RWPE2 (cell line): ENCODE measurements at regions not wholly inside any gene's neighbourhood (a gene's known extent, or its start where the extent isn't known, plus 50 kb on each side); places are given as distances from the start of the nearest gene placed in this dataset.

Experiments used
- ATAC-seq: fragments of 200-7000 bp; cut with Tn5 transposase; 3 replicates; pipeline ENCODE4 v1.9.1; 2021; ENCODE audit warnings: low read depth
- DNase-seq: peaks from one replicate; pipeline ENCODE4 v3.0.0-alpha.2; 2020; ENCODE audit warnings: low spot score
- H3K27ac ChIP-seq: fragments of 450-650 bp; 2 replicates; pipeline ENCODE4 v1.5.1; 2017; ENCODE audit warnings: mild to moderate bottlenecking; ENCODE audit not compliant: poor library complexity, severe bottlenecking
- H3K27me3 ChIP-seq: fragments of 250-450 bp; sonication (Bioruptor Pico); 2 replicates; pipeline ENCODE4 v1.5.1; 2021; ENCODE audit warnings: mild to moderate bottlenecking, moderate library complexity; ENCODE audit not compliant: insufficient read depth, poor library complexity, severe bottlenecking
- H3K36me3 ChIP-seq: fragments of 250-450 bp; sonication (Bioruptor Pico); 2 replicates; pipeline ENCODE4 v1.5.1; 2020; ENCODE audit warnings: low read depth, mild to moderate bottlenecking, moderate library complexity
- H3K4me1 ChIP-seq: fragments of 250-450 bp; sonication (Bioruptor Pico); 2 replicates; pipeline ENCODE4 v1.5.1; 2021; ENCODE audit warnings: mild to moderate bottlenecking, moderate library complexity; ENCODE audit not compliant: insufficient read depth, poor library complexity, severe bottlenecking
- H3K4me3 ChIP-seq: fragments of 250-450 bp; sonication (Bioruptor Pico); 2 replicates; pipeline ENCODE4 v1.5.1; 2021; ENCODE audit warnings: mild to moderate bottlenecking, moderate library complexity; ENCODE audit not compliant: severe bottlenecking
- H3K9me3 ChIP-seq: fragments of 250-450 bp; sonication (Bioruptor Pico); 2 replicates; pipeline ENCODE4 v1.5.1; 2021; ENCODE audit warnings: mild to moderate bottlenecking, moderate library complexity; ENCODE audit not compliant: severe bottlenecking
- TF ChIP-seq, protein P1 (sequence below): fragments of 450-650 bp; IDR thresholded peaks from one replicate; pipeline ENCODE4 v1.5.1; 2017; ENCODE audit warnings: mild to moderate bottlenecking, moderate library complexity; ENCODE audit not compliant: poor library complexity, severe bottlenecking

DNA sequence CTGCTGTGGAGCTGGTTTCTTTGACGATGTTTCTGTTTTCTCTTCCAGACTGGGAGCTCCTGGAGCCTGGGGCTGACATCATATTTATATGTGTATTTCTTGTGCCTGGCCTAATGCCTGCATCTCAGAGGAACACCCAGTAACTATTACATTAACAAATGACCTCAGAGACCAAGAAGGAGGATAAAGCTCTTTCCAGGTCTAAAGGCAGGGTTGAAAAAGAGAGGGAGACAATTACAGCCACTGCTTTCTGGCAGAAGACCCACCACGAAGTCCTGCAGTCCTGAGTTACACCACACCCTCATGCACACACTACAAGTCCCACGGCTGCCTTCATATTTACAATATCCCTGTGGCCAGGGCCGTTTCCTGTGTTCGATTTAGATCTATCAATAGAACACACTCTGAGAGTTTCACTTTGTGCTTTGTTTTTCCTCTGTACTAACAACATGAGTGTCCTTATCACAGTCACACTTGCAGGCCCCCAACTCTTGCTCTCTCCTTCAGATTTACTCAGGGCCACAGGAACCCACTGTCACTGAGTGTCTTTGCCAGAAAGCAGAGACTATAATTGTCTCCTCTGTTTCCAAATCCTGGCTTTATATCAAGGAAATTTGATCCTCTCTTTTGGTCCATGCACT lies 535.5 kb downstream of the MID1IP1 start:
- no peaks in the 10 kb centered on the region for H3K27me3 ChIP-seq
- no peak for ATAC-seq
- TF ChIP-seq, protein P1, sequence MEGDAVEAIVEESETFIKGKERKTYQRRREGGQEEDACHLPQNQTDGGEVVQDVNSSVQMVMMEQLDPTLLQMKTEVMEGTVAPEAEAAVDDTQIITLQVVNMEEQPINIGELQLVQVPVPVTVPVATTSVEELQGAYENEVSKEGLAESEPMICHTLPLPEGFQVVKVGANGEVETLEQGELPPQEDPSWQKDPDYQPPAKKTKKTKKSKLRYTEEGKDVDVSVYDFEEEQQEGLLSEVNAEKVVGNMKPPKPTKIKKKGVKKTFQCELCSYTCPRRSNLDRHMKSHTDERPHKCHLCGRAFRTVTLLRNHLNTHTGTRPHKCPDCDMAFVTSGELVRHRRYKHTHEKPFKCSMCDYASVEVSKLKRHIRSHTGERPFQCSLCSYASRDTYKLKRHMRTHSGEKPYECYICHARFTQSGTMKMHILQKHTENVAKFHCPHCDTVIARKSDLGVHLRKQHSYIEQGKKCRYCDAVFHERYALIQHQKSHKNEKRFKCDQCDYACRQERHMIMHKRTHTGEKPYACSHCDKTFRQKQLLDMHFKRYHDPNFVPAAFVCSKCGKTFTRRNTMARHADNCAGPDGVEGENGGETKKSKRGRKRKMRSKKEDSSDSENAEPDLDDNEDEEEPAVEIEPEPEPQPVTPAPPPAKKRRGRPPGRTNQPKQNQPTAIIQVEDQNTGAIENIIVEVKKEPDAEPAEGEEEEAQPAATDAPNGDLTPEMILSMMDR = no peak
- H3K4me1 ChIP-seq = no peaks in the 10 kb centered on the region
- no peaks in the 10 kb centered on the region for H3K36me3 ChIP-seq
- no peaks in the 10 kb centered on the region for H3K9me3 ChIP-seq
- H3K27ac ChIP-seq = no peak overlapping the region
- DNase-seq = no peak
- H3K4me3 ChIP-seq = no peak overlapping the region

DNA sequence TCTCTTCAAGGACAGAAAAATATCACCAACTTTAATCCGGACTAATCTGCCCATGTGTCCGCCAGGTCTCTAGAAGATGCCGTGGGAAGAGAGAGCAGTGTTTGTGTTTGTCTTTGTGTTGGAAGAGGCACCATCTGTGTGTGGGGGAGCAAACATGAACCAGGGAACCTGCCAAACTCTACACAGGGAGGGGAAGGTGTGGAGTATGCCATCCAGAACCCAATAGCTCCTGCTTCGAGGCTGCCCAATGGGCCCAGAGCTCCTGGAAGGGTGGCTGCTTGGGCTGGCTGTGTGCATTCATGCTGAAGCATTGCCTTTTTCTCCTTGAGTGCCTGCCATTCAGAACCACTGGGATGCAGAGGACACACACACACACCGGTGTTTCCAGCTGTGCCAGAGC lies 536.2 kb downstream of the MID1IP1 start:
- no peak for ATAC-seq
- Histone ChIP-seq H3K9me3 (no peaks in the 10 kb centered on the region), H3K27me3 (no peaks in the 10 kb centered on the region), H3K4me1 (no peaks in the 10 kb centered on the region), H3K27ac (no peak overlapping the region), H3K4me3 (no peak overlapping the region), H3K36me3 (no peaks in the 10 kb centered on the region)
- TF ChIP-seq, protein P1 = no peak
- no peak for DNase-seq

DNA sequence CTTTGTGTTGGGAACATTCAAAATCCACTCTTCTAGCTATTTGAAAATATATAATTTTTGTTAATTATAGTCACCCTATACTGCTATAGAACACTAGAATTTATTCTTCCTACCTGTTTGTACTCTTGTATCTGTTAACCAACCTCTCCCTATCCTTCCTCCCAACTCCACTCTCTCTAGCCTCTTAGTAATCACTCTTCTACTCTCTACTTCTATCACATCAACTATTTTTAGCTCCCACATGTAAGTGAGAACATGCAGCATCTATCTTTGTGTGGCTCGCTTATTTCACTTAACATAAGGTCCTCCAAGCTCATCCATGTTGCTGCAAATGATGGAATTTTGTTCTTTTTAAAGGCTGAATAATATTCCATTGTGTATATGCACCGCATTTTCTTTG lies 537.3 kb downstream of the MID1IP1 start:
- Histone ChIP-seq H3K36me3 (no peaks in the 10 kb centered on the region), H3K4me1 (no peaks in the 10 kb centered on the region), H3K27ac (no peak overlapping the region), H3K9me3 (no peaks in the 10 kb centered on the region), H3K4me3 (no peak overlapping the region), H3K27me3 (no peaks in the 10 kb centered on the region)
- TF ChIP-seq, protein P1 = no peak
- DNase-seq = no peak
- ATAC-seq = no peak

DNA sequence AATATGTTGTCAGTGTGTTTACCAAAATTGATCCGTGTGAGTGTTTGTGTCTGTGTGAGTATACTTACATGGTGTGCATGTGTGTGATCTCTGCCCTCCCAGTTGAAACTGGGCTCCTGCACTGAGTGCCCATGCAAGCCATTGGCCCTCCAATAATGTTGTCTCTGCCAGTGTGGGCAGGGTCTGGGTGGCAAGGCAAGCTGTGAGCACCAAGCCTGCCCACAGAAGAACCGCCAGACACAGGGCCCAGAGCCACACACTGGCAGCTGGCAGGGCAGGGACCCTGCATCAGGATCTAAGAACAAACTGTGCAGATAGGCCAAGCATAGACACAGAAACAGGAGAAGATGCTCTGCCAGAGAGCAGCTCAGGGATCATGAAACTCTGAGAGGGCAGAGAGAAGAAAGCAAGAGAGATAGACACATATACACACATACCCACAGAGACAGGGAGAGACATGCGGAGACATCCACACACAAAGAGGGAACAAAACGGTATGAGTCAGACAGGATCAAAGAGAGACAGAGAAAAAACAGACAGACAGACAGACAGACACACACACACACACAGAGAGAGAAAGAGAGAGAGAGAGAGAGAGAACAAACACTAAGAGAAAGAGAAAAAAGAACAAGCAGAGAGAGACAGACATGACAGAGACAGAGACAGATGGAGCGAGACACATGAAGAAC lies 555.0 kb downstream of the MID1IP1 start:
- Histone ChIP-seq H3K4me3 (no peak overlapping the region), H3K4me1 (no peaks in the 10 kb centered on the region), H3K36me3 (no peaks in the 10 kb centered on the region), H3K27ac (no peak overlapping the region), H3K9me3 (no peaks in the 10 kb centered on the region), H3K27me3 (no peaks in the 10 kb centered on the region)
- no peak for DNase-seq
- ATAC-seq = no peak
- TF ChIP-seq, protein P1 = no peak

DNA sequence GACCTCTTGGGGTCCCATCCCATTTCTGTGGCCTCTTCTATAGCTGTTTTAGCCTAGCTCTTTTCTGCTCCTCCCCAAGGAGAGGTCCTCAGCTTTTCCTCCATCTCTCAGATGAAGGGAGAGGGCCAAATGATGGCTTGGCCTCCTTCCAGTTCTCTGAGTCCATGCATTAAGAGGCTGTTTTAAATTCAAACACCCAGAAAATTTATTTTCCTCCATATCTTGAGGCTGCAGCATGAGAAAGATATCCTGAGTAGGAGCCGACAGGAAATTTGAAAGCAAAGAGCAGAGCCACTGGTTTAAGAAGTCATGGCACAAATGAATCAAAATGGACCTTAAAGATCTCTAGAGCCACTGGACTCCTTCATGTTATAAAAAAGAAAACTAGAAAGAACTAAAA lies 558.8 kb downstream of the MID1IP1 start:
- Histone ChIP-seq H3K36me3 (no peaks in the 10 kb centered on the region), H3K27me3 (no peaks in the 10 kb centered on the region), H3K9me3 (no peaks in the 10 kb centered on the region), H3K27ac (no peak overlapping the region), H3K4me1 (no peaks in the 10 kb centered on the region), H3K4me3 (no peak overlapping the region)
- no peak for DNase-seq
- TF ChIP-seq, protein P1 = no peak
- ATAC-seq = no peak
